DOHH2 (cell line): ENCODE measurements at regions not wholly inside any gene's neighbourhood (a gene's known extent, or its start where the extent isn't known, plus 50 kb on each side); places are given as distances from the start of the nearest gene placed in this dataset.

Source experiments
- H3F3A ChIP-seq: fragments of 200-600 bp; sonication (generic), shearing (Covaris generic); 2 replicates; pipeline ENCODE4 v1.6.0; 2016; ENCODE audit warnings: antibody characterized with exemption, mild to moderate bottlenecking; ENCODE audit not compliant: control insufficient read depth, insufficient read depth
- H3K27ac ChIP-seq: fragments of 200-600 bp; sonication (generic); 2 replicates; pipeline ENCODE4 v1.5.1; 2014; ENCODE audit warnings: low read depth, mild to moderate bottlenecking, low read length, moderate library complexity
- H3K27me3 ChIP-seq: fragments of 200-600 bp; sonication (generic); 2 replicates; pipeline ENCODE4 v1.6.1; 2014; ENCODE audit warnings: mild to moderate bottlenecking, low read length, mixed read lengths; ENCODE audit not compliant: control insufficient read depth
- H3K36me3 ChIP-seq: fragments of 200-600 bp; sonication (generic); 2 replicates; pipeline ENCODE4 v1.6.1; 2014; ENCODE audit warnings: mild to moderate bottlenecking, low read length, moderate library complexity, mixed read lengths; ENCODE audit not compliant: control insufficient read depth
- H3K4me1 ChIP-seq: fragments of 200-600 bp; sonication (generic); 2 replicates; pipeline ENCODE4 v1.6.1; 2014; ENCODE audit warnings: mild to moderate bottlenecking, low read length, mixed read lengths; ENCODE audit not compliant: control insufficient read depth
- H3K4me2 ChIP-seq: fragments of 200-600 bp; sonication (generic); 2 replicates; pipeline ENCODE4 v1.6.0; 2014; ENCODE audit warnings: mild to moderate bottlenecking, low read length, moderate library complexity
- H3K4me3 ChIP-seq: fragments of 200-600 bp; sonication (generic); 2 replicates; pipeline ENCODE4 v1.5.1; 2014; ENCODE audit warnings: mild to moderate bottlenecking, low read length, mixed read lengths
- H3K79me2 ChIP-seq: fragments of 200-600 bp; sonication (generic); 2 replicates; pipeline ENCODE4 v1.6.1; 2014; ENCODE audit warnings: mild to moderate bottlenecking, low read length, mixed read lengths; ENCODE audit not compliant: control insufficient read depth
- H3K9me2 ChIP-seq: fragments of 200-600 bp; sonication (generic); replicated peaks from 2 replicates; pipeline ENCODE4 v1.6.1; 2014; ENCODE audit warnings: mild to moderate bottlenecking, low read length, mixed read lengths; ENCODE audit not compliant: control insufficient read depth
- H3K9me3 ChIP-seq: fragments of 200-600 bp; sonication (generic); 2 replicates; pipeline ENCODE4 v1.6.1; 2014; ENCODE audit warnings: antibody characterized with exemption, low read length, mixed read lengths; ENCODE audit not compliant: control insufficient read depth, insufficient read depth
- H4K20me1 ChIP-seq: fragments of 200-600 bp; sonication (generic); 2 replicates; pipeline ENCODE4 v1.6.0; 2014; ENCODE audit warnings: low read depth, mild to moderate bottlenecking, antibody characterized with exemption, low read length, moderate library complexity; ENCODE audit not compliant: control insufficient read depth, insufficient read depth
- CTCF ChIP-seq: fragments of 200-600 bp; sonication (generic); IDR thresholded peaks from one replicate; pipeline ENCODE4 v1.5.1; 2014; ENCODE audit warnings: antibody characterized with exemption, mild to moderate bottlenecking, low read depth, low read length; ENCODE audit not compliant: poor library complexity, severe bottlenecking
- EZH2phosphoT487 ChIP-seq: fragments of 200-600 bp; sonication (generic); IDR thresholded peaks from 2 replicates; pipeline ENCODE4 v1.6.1; 2017; ENCODE audit warnings: borderline replicate concordance, mild to moderate bottlenecking, antibody characterized with exemption, low read length, moderate library complexity, mixed read lengths

- no peaks in the 10 kb centered on the region for H3K9me2 ChIP-seq
- H4K20me1 ChIP-seq: no peaks in the 10 kb centered on the region
- H3F3A ChIP-seq: no peaks in the 10 kb centered on the region
- H3K4me1 ChIP-seq: no peaks in the 10 kb centered on the region
- no peak overlapping the region for H3K27ac ChIP-seq
- no peak overlapping the region for H3K4me2 ChIP-seq
- no peak for TF ChIP-seq EZH2phosphoT487
- no peak for TF ChIP-seq CTCF
- peaks cover 22% of the 10 kb centered on the region for H3K27me3 ChIP-seq
- H3K4me3 ChIP-seq: no peak overlapping the region
- H3K9me3 ChIP-seq: no peaks in the 10 kb centered on the region
- H3K79me2 ChIP-seq: no peaks in the 10 kb centered on the region
- no peaks in the 10 kb centered on the region for H3K36me3 ChIP-seq
These were observed 105.5 kb downstream of the TES start for GRCh38 chr7:116315803-116316202.

GRCh38 chr7:116316838-116317628, 106.7 kb downstream of the TES start:
- no peaks in the 10 kb centered on the region for H3K4me1 ChIP-seq
- H3K27ac ChIP-seq: no peak overlapping the region
- no peaks in the 10 kb centered on the region for H3K9me2 ChIP-seq
- peaks cover 22% of the 10 kb centered on the region for H3K27me3 ChIP-seq
- no peaks in the 10 kb centered on the region for H3K79me2 ChIP-seq
- no peaks in the 10 kb centered on the region for H3F3A ChIP-seq
- H3K9me3 ChIP-seq: no peaks in the 10 kb centered on the region
- no peaks in the 10 kb centered on the region for H4K20me1 ChIP-seq
- H3K36me3 ChIP-seq: no peaks in the 10 kb centered on the region
- H3K4me3 ChIP-seq: no peak overlapping the region
- no peak overlapping the region for H3K4me2 ChIP-seq
- TF ChIP-seq EZH2phosphoT487 (0 out of 2 replicates have a peak, but pooled peaks have one; percentile 11), CTCF (no peak)

GRCh38 chr7:116317907-116318306, 107.6 kb downstream of the TES start:
- no peak for TF ChIP-seq CTCF
- TF ChIP-seq EZH2phosphoT487: no peak
- Histone ChIP-seq H3K79me2 (no peaks in the 10 kb centered on the region), H3K9me2 (no peaks in the 10 kb centered on the region), H3K4me3 (no peak overlapping the region), H3K27me3 (peaks cover 28% of the 10 kb centered on the region), H3K4me2 (no peak overlapping the region), H3K9me3 (no peaks in the 10 kb centered on the region), H4K20me1 (no peaks in the 10 kb centered on the region), H3K27ac (no peak overlapping the region), H3F3A (no peaks in the 10 kb centered on the region), H3K4me1 (no peaks in the 10 kb centered on the region), H3K36me3 (no peaks in the 10 kb centered on the region)
